ENCODE measurements at regions not wholly inside any gene's neighbourhood (a gene's known extent, or its start where the extent isn't known, plus 50 kb on each side); places are given as distances from the start of the nearest gene placed in this dataset.

DNA sequence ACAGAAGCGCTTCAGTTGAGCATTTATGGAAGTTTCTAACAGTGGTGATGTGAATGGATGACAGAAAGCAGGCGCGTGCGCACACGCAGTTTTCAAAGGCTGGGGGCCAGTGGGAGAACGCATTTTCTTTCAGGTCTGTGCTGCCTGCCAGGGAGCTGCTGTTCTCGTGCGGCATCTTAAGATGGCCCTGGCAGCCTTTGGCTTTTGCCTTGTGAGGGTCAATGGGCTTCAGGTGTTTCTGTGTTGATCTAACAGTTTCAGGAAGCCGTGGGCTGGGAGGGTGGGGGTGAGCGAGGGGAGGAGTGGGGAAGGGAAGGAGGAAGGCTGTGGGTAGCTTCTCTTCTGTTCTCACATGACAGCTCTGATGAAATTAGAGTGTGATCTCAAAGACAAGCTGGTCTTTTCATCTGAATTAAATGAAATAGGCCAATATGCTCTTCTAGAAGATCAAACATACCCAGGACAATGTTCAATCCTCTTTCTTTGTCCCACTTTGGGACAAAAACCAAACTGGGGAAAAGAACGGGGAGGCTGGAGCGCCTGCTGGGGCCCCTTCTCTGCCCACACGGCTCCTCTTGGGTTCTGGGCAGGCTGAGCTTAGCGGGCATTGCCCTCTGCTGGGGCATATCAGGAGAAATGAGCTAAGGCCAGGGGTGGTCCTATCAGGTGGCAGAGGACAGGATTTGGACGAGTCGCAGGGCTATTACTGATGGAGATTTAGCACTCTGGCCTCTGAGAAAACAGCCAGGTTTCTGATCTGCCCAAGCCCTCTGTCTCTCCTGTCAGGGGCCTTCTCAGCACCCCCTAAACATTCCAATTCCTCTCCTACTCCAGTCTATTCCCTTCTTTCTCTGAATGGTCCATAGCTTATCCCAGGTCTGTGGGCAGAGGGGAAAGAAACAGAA is 126.2 kb upstream of the LGALSL start:
- TF ChIP-seq, protein P1, sequence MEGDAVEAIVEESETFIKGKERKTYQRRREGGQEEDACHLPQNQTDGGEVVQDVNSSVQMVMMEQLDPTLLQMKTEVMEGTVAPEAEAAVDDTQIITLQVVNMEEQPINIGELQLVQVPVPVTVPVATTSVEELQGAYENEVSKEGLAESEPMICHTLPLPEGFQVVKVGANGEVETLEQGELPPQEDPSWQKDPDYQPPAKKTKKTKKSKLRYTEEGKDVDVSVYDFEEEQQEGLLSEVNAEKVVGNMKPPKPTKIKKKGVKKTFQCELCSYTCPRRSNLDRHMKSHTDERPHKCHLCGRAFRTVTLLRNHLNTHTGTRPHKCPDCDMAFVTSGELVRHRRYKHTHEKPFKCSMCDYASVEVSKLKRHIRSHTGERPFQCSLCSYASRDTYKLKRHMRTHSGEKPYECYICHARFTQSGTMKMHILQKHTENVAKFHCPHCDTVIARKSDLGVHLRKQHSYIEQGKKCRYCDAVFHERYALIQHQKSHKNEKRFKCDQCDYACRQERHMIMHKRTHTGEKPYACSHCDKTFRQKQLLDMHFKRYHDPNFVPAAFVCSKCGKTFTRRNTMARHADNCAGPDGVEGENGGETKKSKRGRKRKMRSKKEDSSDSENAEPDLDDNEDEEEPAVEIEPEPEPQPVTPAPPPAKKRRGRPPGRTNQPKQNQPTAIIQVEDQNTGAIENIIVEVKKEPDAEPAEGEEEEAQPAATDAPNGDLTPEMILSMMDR (IDR thresholded peaks at IDR 0.05), result peak; percentile 22 to 41 (median 37)
- TF ChIP-seq POLR2A (IDR thresholded peaks at IDR 0.05), result no peak
